GM13976 (cell line): ENCODE measurements at regions not wholly inside any gene's neighbourhood (a gene's known extent, or its start where the extent isn't known, plus 50 kb on each side); places are given as distances from the start of the nearest gene placed in this dataset.

Source experiments
- DNase-seq: peaks from one replicate; pipeline ENCODE4 v3.0.0; 2012; ENCODE audit warnings: low spot score
- in situ Hi-C: fragments of 300-500 bp; cut with MboI; formaldehyde crosslinking; loops from one replicate; pipeline ENCODE4 v1.12.0; 2022; ENCODE audit warnings: low sequenced_read_pairs, mixed read lengths, inconsistent platforms; ENCODE audit not compliant: unreplicated experiment
- TF ChIP-seq, protein P1 (sequence below): IDR thresholded peaks from 2 replicates; pipeline ENCODE4 v1.5.1; 2012; ENCODE audit warnings: borderline replicate concordance, mild to moderate bottlenecking; ENCODE audit not compliant: insufficient read depth; ENCODE audit errors: extremely low read depth, missing control alignments, control extremely low read depth

DNA sequence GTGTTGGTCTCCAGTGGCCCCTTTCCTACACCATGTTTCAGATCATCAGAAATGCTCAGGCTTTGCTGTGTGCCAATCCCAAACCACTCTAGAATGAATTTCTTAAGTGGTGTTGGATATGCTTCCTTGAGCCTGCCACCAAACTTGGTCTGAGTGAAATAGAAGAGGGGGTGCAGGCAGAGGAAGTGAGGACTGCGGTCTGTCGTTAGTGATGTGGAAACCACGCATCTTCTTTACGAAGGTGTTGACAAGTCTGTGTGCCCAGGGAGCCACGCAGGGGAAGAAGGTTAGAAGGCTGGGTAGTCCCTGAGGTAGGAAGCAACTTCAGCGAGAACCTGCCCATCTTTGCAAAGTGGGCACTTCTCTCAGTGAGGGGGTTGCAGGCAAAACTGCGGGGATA is 187.4 kb upstream of the NAV2 start:
- no peak for DNase-seq
- TF ChIP-seq, protein P1, sequence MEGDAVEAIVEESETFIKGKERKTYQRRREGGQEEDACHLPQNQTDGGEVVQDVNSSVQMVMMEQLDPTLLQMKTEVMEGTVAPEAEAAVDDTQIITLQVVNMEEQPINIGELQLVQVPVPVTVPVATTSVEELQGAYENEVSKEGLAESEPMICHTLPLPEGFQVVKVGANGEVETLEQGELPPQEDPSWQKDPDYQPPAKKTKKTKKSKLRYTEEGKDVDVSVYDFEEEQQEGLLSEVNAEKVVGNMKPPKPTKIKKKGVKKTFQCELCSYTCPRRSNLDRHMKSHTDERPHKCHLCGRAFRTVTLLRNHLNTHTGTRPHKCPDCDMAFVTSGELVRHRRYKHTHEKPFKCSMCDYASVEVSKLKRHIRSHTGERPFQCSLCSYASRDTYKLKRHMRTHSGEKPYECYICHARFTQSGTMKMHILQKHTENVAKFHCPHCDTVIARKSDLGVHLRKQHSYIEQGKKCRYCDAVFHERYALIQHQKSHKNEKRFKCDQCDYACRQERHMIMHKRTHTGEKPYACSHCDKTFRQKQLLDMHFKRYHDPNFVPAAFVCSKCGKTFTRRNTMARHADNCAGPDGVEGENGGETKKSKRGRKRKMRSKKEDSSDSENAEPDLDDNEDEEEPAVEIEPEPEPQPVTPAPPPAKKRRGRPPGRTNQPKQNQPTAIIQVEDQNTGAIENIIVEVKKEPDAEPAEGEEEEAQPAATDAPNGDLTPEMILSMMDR = no peak
- in situ Hi-C loops = no loop called here

DNA sequence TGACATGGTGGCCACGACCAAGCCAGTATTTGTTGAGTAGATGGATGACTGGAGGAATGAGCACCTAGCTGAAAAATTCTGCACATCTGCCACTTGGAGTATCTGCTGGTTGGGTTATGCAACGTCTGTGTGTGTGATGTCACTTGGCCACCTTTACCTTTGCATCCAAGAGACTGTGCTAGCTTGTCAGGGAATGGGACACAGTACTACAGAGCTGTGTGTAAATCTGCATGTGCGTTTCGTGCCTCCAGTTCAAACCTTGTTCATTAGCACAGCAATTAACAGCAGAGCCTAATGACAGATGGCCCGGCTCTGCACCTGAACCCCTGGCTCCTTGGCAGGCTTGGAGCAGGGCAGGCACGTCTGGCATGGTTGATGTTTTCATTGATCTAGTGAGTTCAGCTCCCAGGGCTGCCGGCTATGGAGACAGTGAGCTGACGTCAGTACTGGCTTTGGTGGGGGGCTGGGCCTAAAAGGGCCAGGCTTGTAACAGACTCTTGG is 188.4 kb upstream of the NAV2 start:
- DNase-seq = no peak
- TF ChIP-seq, protein P1 = no peak
- in situ Hi-C loops = no loop called here

DNA sequence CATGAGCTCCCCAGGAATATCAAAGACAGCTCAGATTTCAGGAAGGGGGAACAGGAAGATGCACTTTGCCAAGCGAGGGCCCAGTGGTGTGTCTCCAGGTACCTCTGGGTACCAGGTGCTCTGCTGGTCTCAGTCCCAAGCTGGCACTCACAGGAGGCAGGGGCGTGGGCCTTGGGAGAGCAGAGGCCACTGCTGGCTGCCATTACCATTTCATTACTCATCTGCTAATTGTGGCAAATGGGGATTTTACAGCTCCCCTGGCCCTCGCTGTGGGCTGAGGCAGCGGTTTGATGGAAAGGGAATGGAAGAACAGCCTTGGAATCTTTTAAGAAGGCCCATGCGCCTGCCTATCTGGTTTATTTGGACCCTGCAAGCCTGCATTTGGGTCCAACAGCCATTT is 192.0 kb upstream of the NAV2 start:
- no peak for DNase-seq
- TF ChIP-seq, protein P1 = no peak
- in situ Hi-C loops = no loop called here

DNA sequence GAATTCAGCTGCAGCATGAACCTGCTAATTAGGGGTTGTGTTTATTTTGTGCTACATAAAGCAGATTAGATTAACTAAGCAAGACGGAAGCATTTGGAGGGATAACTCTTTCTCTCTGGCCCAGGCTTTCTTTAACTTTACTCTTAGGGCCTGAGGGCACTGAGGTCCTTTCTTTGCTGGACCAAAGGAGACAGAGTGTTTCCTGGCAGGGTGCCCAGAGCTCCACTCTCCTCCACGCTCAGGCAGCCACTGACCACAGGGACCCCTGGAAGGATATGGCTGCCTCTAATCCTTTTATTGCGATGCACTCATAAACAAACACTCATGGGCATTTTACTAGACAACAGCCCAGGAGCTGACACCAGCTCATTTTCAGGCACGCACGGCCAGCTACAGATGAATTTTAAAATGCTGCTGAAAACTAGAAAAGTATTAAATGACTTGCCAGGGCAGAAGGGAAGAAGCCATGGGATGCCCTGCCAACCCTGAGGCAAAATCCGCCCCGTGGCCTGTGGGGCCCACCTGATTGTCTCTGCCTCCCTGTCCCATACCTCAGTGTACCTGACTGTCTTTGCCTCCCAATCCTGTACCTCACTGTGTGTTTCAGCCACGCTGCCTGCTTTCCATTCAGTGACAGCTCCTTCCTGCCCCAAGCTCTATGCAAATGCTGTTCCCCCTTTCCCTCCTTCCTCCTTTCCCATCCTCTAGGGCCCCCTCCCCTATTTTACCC is 192.6 kb upstream of the NAV2 start:
- no peak for DNase-seq
- TF ChIP-seq, protein P1 = no peak
- in situ Hi-C loops = no loop called here

DNA sequence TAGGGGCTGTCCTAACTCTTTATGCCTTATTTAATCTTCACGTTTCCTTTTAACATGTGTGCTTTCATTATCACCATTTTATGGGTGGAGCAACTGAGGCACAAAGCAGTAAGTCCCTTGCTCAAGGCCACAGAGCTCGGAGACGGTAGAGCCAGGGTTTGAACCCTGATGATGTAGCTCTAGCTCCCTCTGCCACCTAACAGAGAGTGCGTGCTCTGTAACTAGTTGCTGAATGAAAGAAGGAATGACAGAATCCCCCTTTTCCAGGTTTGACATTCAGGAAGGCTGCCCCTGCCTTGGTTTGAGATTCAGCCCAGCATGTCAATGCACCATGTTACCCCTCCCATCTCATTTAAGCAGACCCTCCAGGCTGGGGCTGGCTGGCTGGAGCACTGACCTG is 193.3 kb upstream of the NAV2 start:
- TF ChIP-seq, protein P1 = no peak
- in situ Hi-C loops = no loop called here
- no peak for DNase-seq

DNA sequence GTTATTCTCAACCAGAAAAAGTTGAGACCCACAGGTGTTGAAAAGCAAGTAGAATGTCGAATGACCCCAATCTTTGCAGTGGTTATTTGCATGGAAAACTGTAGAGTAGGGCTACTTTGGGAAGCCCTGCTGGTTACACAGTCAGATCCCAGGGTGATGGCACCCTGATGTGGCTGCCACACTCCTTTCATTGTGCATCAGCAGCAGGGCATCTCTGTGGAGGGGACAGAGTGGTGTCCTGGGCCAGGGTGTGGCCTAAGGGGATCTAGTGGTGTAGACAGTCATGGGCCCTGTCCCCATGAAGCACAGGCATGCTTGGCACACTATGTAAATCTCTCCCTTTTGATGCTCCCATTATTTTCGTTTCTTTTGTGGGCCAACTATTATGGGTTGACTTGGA is 199.4 kb upstream of the NAV2 start:
- DNase-seq = no peak
- in situ Hi-C loops = no loop called here
- TF ChIP-seq, protein P1 = no peak
